Amniotic stem cell (primary cell): ENCODE measurements at regions not wholly inside any gene's neighbourhood (a gene's known extent, or its start where the extent isn't known, plus 50 kb on each side); places are given as distances from the start of the nearest gene placed in this dataset.

Experiments used
- DNase-seq: peaks from one replicate; lab custom pipeline; 2025; lab: John Stamatoyannopoulos, UW

DNA sequence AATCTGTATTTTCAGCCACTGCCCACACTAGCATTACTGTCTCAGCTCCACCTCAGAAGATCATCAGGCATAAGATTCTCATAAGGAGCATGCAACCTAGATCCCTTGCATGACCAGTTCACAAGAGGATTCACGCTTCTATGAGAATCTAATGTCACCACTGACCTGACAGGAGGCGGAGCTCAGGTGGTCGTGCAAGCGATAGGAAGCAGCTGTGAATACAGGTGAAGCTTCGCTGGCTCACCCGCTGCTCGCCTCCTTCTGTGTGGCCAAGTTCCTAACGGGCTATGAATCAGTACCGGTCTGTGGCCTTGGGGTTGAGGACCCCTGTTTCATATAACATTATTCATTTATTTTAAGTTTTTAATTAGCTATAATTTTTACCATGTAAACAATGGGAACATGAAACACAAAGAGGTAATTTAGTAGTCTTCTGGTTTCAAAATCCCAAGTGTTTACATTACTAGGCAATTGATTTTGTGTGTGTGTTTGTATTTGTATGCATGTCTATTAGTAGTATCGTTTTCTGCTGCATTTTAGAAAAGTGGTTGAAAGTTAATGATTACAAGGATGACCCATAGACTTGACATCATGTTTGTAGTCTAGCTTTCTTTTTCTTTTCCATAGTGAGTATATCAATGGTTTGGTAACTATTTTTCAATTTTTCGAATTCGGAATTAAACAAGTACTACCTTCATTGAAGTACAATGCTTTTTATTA, 159.4 kb downstream of the TENT4A start:
- no peak for DNase-seq

DNA sequence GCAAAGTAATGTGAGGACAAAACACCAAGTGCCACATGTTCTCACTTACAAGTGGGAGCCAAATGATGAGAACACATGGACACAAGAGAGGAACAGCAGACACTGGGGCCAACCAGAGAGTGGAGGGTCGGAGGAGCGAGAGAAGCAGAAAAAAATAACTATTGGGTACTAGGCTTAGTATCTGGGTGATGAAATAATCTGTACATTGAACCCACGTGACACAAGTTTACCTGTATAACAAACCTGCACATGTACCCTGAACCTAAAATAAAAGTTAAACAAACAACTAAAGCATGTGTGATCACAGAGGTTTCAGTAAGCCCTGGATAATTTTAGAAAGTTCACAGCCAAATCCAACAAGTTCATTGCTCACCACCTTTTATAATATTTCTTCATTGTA, 160.1 kb downstream of the TENT4A start:
- no peak for DNase-seq

DNA sequence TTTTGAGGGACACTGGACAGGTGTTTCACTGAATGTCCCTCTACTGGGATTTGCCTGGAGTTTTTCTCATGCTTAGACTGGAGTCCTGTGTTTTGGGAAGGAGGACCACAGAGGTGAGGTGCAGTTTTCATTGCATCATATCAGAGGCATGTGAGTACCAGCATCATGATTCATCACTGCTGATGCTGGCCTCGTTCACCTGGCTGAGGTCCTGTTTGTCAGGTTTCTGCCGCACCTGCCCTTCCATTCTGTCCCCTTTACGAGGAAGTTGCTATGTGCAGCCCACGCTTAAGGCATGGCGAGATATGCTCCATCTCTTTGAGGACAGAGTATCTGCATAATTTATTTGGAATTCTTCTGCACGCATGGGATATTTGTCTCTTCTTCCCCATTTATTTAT, 162.1 kb downstream of the TENT4A start:
- DNase-seq, result no peak

DNA sequence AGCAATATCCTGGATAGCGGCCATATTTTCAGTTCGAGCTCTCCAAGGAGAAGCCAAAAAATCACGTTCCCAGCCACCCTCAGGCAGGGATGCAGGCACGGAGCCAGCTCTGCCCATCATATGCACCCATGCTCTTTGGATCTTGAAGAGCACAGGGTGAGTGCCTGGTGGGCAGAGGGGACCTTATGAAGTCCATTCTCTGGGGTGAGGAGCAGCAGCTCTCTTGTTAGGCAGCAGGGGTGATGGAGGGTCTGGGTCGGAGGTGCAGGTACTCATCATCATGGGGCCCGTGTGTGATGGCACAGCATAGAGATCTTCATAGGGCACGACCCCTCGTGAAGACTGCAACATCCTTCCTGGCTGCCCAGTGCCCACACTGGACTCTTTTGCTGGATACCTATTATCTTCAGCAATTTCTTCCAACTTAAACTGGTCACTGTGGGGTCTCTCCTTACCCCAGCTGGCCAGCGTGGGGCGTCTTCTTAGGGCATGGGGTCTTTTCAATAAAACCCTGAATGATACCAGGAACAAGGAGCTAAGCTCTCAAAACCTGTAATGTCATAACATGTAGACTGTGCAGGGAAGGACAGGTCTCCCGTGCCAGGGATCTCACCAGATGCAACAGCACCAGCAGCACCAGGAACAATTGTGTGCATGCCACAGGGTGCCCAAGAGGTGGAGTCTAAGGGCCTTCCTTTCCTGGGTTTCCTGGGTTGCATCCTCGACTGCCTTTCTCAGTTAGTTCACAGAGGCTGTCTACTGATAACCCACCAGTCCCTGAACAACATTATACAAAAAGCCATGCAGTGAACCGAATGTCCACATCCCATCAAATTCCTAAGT, 165.0 kb downstream of the TENT4A start:
- no peak for DNase-seq

DNA sequence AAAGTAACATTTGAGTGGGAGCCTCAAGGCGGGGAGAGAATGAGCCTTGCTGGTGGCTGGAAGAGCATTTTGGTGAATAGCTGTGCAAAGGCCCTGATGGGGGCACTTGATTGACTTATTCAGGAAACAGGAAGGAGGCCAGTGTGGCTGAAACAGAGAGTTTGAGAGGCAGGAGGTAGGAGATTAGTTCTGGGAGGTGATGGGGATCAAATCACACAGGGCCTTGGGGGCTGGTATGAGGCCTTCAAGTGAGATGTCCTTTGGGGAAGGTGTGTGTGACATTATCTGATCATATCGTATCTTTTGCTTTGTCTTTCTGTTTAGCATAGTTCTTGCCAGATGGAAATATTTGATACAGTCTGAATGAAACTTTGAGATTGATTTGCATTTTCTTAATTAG, 172.3 kb downstream of the TENT4A start:
- DNase-seq, result no peak

DNA sequence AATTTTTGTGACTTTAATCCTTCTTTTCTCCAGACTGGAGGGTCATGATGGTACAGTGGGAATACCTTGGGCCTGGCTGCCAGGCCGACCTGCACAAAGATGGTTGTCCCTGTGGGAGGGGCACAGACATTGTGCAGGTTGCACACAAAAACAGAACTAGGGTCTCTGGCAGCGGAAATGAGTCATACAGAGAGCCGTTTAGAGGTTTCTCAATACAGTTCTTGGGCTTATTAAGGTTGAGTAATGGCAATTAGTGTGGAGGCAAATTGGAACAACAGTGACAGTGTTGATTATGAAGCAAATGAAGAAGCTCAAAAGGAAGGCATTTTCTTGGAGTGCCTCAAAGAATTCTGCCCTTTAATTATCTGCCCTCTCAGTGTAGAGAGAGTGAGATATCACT, 173.6 kb downstream of the TENT4A start:
- no peak for DNase-seq

DNA sequence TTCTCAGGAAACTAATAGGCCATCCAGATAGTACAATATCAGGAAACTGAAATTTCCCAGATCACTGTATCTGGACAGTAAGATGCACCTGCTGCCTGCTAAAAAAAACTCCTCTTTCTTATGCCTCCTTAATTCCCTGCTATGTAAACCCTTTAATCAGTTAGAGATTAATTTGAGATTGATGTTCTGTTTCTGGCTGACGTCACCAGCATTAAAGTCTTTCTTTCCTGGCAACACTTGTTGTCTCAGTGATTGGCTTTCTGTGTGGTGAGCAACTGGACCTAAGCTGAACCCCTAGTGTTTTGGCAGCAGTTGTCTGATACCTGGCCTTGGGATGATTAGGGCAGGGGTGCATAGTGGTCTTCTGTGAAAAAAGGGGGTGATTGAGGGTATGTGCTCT, 175.8 kb downstream of the TENT4A start:
- no peak for DNase-seq

DNA sequence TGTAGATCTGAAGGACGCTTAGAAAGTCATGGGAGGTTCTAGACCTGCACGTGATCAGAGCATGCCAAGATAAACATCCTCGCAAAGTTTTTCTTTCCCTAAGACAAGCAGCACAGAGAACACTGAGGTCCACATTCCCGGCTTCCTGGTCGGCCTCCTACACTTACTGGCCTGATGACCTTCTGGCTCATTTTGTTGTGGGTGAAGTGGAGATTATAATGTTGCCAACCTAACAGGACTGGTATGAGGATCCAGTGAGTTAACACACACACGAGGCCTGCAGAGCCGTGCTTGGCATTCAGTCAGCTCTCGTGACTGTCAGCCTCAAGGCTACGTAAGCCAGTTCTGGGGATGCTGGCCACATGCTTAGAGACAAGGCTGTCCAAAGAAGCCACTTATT, 186.0 kb downstream of the TENT4A start:
- DNase-seq, result no peak

DNA sequence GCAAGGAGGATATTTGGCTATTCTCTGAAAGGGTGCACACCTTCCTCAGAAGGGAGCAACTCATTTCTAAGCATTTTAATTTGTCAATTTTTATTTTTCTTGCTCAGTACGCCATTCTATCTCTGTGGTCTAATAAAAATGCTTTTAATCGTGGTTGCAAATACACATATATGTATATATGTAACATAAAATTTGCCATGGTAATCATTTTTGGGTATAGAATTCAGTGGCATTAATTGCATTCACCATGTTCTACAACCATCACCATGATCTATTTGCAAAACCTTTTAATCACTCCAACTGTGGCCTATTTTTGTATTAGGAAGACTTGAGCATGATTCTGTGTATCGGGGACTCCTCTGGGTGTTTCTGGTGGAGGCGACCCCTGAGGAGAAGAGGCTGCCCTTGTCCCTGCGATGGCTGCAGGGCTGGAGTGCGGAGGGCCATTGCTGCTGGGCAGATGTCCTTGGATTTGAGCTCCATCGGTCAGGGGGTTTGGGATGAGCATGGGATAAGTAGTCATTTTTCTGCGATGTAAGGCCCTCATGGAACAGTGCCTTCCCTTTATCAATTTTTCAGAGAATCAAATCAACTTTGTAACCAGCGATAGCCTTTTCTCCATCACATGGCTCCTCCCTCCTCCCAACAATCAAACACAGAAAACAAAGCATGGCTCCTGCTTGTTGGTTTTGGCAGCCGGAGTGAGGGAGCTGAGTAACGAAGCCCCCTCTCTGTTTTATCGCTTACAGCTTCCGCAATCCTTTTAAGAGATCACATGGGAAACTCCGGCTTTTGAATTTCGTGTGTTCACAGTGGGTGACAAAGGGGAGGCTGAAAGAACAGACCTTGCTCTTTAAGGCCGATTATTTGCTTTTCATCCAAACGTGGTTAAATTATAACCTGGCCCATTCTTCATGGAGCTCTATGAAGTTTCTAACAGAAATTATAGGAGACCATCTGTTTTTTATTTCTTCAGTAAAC, 187.3 kb downstream of the TENT4A start:
- no peak for DNase-seq

DNA sequence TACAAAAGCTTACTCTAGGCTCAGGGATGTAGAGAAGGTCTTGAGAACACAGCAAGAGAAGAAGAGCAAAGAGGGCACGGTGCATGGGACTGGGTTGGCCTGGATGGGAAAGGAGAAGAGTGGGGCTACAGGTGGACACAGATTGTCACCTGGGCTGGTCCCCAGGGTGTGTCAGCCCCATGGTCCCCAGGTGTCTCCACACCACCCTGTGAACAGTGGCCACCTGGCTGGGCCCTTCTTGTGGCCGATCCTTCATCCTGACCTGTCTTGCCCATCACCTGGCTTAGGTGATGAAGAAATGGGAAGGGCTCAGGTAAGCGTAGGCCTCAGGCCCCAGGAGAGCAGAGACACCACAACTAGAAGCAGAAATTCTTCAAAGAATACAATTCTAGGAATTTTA, 188.9 kb downstream of the TENT4A start:
- DNase-seq, result no peak

DNA sequence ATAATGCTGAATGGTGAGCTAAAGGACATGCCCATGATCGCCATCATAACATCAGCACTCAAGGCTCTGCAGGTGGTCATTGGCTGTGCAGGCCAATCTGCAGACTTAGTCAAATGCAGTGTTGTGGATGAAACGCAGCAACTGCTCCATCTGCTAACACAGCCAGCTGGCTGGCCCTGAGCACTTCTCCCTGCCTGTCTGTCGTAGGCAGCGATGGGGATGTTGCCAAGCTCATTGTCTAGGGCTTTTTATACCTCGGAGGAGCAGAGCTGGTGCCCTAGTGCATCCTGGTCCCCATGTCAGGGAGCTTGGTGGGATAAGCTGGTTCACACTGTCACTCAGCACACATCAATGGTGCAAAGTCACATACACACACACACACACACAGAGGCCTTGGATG, 189.4 kb downstream of the TENT4A start:
- no peak for DNase-seq

DNA sequence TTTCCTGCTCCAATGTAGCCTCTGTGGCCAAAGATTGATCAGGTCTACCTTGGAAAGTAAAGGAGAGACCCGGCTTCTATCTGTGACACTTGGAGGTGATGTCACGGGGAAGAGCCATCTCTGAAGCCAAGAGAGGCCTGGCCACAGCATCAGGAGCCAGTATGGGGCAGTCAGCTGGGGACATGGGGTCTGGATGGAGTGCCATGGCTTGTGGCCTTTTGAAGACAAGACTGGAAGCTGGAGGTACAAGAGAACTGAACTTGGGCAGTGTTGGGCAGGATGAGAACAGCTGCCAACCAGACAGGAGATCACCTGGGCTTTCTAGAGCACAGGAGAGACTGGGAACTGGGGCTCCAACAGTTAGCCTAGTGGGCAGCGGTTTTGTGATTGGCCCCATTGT, 190.7 kb downstream of the TENT4A start:
- no peak for DNase-seq

DNA sequence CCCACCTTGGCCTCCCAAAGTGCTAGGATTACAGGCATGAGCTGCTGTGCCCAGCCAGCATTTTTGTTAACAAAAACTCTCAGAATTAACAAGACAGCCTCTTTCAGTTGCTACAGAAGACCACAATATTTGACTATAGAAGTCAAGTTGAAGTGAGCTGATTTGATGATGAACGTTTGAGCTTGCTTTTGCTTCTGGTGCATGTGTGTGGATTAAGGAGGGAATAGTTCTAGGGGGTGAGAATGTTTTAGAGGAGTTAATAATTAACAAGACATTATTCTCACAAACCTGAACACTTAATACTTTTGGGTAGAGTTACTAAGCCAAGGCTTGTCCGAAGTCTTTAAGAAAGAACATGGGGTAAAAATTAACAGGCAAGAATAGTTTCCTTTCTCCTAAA, 191.6 kb downstream of the TENT4A start:
- no peak for DNase-seq

DNA sequence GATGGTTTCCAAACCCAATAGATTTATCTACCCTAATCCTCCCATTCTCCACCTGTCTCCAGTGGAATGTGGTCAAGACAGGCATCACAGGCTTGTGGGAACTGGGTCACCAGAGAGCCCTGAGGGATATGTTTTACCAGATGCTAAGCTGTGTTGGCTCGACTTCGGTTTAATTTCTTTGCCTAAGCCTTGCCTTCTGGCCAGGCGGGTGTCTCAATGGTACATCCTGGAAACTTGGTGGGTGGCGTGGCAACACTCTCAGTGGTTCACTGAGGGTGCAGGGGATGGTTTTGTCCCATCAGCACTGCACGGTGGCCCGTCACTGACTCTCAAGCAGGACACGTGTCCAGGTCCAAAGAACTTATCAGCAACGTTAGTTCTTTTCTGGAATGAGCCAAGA, 192.2 kb downstream of the TENT4A start:
- DNase-seq, result no peak

DNA sequence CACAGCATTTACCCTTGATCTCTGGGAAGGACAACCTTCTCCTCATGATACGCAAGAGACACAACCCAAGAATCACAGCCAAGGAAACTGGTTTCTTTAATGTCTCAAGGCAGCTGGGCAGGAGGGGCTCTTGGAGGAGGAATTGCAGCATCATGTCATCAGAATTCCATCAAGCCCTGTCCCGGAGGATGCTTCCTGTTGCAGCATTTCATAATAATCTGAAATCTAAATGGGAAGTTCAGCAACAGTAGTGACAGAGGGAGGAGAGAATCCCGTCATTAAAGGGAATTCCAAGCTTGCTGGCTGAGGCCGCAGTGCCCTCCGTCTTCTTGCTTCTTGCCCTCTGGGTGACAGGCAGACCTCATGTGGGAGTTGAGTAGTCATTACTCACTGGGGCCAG, 192.7 kb downstream of the TENT4A start:
- DNase-seq, result no peak

DNA sequence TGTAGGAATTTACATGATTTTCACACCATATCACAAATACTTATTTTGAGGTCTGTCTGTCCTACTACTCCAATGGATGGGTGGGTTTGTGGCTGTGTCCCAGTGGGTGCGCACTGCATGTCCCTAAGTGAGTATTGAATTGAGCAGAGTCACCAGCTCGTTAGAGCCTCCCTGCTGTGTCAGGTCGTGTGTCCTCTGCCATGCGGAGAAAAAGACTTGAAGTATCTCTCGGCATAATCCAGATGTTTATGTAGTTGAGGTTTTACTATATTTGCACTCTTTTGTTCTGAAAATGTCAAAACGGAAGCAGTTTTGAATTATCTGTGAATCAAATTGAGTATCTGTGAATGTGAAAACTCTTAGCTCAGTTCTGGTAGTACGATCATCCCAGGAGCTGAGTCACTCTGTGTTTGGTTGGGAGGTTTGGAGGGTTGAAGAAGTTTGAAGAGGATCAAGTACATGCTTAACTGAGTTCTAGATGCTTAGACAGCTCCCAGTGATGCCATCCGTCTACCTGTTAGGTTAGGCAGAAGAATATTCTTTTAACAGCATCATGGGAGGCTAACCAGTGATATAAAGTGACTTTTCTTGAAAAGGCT, 194.2 kb downstream of the TENT4A start:
- no peak for DNase-seq

DNA sequence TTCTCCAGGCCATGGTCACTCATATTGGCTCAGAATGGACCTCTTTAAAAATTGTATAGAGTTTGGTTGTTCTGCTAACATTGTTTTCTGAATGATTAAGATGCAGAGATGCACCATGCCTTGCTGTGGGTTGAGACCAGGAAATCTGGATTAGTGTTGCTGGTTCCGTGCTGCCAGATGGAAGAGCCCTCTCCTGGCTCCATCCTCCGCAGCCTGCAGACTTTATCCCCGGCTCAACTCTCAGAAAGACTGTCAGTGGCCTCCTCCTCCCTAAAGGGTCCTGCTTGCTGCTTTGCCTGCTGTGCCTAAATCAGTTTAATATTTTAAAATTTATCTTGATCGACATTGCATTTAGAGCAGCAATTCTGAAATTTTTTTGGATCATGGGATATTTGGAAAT, 196.7 kb downstream of the TENT4A start:
- DNase-seq, result no peak

DNA sequence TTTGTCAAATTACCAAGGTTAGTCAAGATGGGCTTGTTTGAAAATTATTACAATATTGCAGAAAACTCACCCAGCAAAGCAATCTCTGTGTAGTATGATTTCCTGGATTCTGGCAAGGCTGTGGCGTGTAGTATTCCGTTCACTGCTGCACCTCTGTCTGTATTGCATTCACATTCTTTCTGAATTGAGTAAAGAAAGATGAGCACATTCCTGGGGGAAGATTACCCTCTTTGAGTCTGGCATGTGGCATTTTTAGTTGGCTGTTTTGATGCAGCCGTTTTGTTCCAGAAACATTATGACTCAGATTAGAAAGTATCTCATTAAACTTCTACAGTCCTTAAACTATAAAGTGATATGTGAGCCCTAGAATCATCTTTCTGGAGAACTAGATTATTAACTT, 197.7 kb downstream of the TENT4A start:
- DNase-seq, result no peak

DNA sequence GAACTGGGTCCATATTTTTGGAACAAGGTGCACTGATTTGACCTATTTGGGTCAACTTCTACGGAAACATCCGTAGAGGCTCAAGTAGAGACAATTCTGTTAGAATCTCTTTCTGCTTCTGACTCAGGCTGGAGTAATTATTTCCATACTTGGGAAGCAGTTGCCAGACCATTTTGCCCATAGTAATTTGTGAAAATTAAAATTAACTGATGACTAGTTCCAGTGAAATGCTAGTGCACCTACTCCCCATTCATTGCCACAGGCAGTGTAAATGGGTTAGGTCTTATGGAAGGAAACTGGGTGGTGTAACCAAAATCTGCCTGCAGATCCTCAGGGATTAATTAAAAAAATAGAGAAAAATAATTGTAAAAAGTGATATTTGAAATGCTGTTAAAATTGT, 201.1 kb downstream of the TENT4A start:
- DNase-seq, result no peak

DNA sequence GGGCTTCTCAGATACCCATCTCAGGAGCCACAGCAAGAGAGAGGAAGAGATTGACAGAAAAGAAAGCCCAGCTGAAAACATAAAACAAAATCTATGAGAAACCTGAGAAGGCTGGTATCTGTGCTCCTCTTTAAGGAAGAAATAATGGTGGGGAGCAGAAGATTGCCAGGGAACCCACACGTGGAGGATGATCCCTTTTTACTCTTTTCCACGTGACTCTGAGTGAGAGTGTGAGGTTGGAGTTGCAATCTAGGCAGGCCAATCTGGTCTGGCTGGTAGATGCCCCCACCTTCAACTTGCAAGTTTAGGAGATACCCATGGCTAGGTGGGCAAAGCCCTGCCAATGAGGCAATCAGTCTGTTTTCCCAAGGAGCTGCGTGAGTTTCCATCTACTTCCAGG, 202.3 kb downstream of the TENT4A start:
- DNase-seq, result no peak

DNA sequence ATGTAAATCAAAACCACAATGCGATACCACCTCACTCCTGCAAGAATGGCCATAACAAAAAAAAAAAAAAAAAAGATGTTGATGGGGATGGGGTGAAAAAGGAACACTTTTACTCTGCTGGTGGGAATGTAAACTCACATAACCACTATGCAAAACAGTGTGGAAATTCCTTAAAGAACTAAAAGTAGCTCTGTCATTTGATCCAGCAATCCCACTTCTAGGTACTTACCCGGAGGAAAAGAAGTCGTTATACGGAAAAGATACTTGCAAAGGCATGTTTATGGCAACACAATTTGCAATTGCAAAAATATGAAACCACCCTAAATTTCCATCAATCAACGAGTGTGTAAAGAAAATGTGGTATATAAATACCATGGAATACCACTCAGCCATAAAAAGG, 205.0 kb downstream of the TENT4A start:
- no peak for DNase-seq

DNA sequence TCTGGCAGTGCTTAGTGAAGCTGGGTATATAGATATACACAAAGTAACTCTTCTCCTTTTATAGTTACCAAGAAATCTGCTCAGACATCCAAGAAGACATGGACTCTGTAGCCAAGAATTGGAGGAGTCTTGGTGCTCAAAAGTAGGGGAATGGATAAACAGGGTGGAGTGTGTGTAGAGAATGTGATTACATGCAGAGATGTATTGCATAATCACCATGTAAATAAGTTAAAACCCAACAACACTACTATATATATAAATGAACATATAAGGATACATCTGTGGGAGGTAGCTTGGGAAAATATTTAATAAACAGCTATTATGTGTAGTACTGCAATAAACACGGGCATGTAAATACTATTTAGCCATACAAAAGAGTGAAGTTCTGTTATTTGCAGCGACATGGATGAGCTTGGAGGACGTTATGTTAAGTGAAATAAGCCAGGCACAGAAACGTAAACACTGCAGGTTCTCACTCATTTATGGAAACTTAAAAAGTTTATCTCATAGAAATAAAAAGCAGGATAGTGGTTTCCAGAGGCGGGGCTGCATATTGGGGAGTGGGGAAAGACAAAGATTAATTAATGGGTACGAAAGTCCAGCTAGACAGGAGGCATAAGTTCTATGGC, 207.5 kb downstream of the TENT4A start:
- DNase-seq, result no peak
